Choroid plexus epithelial cell (primary cell): ENCODE measurements at regions not wholly inside any gene's neighbourhood (a gene's known extent, or its start where the extent isn't known, plus 50 kb on each side); places are given as distances from the start of the nearest gene placed in this dataset.

Source experiments
- DNase-seq: peaks from one replicate; pipeline ENCODE4 v3.0.0-alpha.2; 2010; ENCODE audit warnings: low read depth
- H3K4me3 ChIP-seq: 2 replicates; pipeline ENCODE4 v1.5.1; 2011; ENCODE audit warnings: low read depth, mild to moderate bottlenecking, control low read depth, low read length, moderate library complexity
- CTCF ChIP-seq: conservative IDR thresholded peaks from 2 replicates; pipeline ENCODE4 v1.5.1; 2011; ENCODE audit warnings: low read depth, mild to moderate bottlenecking, control low read depth, inconsistent platforms, low read length, moderate library complexity

- H3K4me3 ChIP-seq, result no peak overlapping the region
- DNase-seq, result no peak
- TF ChIP-seq CTCF, result no peak
These were observed 282.7 kb downstream of the ATXN7L3B start for GRCh38 chr12:74820324-74820723.

GRCh38 chr12:74836567-74836966 lies 298.9 kb downstream of the ATXN7L3B start:
- no peak for TF ChIP-seq CTCF
- H3K4me3 ChIP-seq, result no peak overlapping the region
- no peak for DNase-seq

- no peak overlapping the region for H3K4me3 ChIP-seq
- no peak for DNase-seq
- TF ChIP-seq CTCF, result no peak
These were observed 308.5 kb downstream of the ATXN7L3B start for GRCh38 chr12:74846116-74846515.

- no peak overlapping the region for H3K4me3 ChIP-seq
- no peak for TF ChIP-seq CTCF
- DNase-seq, result no peak
These were observed 309.5 kb downstream of the ATXN7L3B start for GRCh38 chr12:74847169-74847568.

- TF ChIP-seq CTCF, result no peak
- no peak overlapping the region for H3K4me3 ChIP-seq
- DNase-seq, result no peak
These were observed 310.4 kb downstream of the ATXN7L3B start for GRCh38 chr12:74848006-74848405.

GRCh38 chr12:74849801-74850200 lies 312.2 kb downstream of the ATXN7L3B start:
- DNase-seq, result peak; percentile 12
- H3K4me3 ChIP-seq, result no peak overlapping the region
- no peak for TF ChIP-seq CTCF

- TF ChIP-seq CTCF, result no peak
- no peak overlapping the region for H3K4me3 ChIP-seq
- DNase-seq, result no peak
These were observed 334.2 kb downstream of the ATXN7L3B start for GRCh38 chr12:74871817-74872216.
